Suprapubic skin (tissue), 4 donors: ENCODE measurements at regions not wholly inside any gene's neighbourhood (a gene's known extent, or its start where the extent isn't known, plus 50 kb on each side); places are given as distances from the start of the nearest gene placed in this dataset.

Experiments used
- EP300 ChIP-seq: sonication (generic); formaldehyde crosslinking; IDR thresholded peaks from one replicate; pipeline ENCODE4 v1.6.1; 2017; ENCODE audit warnings: antibody characterized with exemption
- POLR2A ChIP-seq, 2 donors: fragments of 450-650 bp; IDR thresholded peaks; one replicate each; pipeline ENCODE4 v1.6.1; 2017; ENCODE audit warnings: antibody characterized with exemption in 2 of 2, mild to moderate bottlenecking in 2 of 2, moderate library complexity in 2 of 2
- POLR2AphosphoS5 ChIP-seq, 3 donors: sonication (generic); formaldehyde crosslinking; IDR thresholded peaks; one replicate each; pipeline ENCODE4 v1.6.1; 2017; ENCODE audit warnings: antibody characterized with exemption in 3 of 3
- TF ChIP-seq, protein P1 (sequence below), 2 donors: fragments of 200-600 bp in 1 of 2; fragments of 450-650 bp in 1 of 2; sonication (generic) in 1 of 2; IDR thresholded peaks; one replicate each; pipeline ENCODE4 v1.5.1; 2016 to 2019; ENCODE audit warnings: antibody characterized with exemption in 2 of 2, mild to moderate bottlenecking in 1 of 2, moderate library complexity in 1 of 2

DNA sequence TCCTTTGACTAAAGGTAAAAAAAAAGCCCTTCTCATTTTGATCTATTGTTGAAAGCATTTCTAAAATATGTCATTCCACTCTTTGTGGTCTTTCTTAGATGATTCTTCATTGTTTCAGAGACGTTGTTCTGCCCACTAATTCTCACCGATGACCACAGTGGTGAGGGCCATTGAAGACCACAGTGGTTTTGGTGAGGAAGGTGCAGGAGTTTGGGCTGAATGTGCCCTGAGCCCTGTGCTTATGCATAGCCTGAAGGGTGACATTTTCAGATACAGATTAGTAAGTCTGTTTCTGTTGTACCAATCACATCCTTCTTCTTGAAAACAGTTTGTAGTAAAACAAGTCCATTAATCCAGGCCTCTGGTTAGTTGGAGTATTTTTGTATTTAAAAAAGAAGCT is 251.3 kb upstream of the ATP5MC3 start:
- TF ChIP-seq, protein P1, sequence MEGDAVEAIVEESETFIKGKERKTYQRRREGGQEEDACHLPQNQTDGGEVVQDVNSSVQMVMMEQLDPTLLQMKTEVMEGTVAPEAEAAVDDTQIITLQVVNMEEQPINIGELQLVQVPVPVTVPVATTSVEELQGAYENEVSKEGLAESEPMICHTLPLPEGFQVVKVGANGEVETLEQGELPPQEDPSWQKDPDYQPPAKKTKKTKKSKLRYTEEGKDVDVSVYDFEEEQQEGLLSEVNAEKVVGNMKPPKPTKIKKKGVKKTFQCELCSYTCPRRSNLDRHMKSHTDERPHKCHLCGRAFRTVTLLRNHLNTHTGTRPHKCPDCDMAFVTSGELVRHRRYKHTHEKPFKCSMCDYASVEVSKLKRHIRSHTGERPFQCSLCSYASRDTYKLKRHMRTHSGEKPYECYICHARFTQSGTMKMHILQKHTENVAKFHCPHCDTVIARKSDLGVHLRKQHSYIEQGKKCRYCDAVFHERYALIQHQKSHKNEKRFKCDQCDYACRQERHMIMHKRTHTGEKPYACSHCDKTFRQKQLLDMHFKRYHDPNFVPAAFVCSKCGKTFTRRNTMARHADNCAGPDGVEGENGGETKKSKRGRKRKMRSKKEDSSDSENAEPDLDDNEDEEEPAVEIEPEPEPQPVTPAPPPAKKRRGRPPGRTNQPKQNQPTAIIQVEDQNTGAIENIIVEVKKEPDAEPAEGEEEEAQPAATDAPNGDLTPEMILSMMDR (IDR thresholded peaks at IDR 0.05), result no peak
- TF ChIP-seq POLR2AphosphoS5 (IDR thresholded peaks at IDR 0.05) (no peak), POLR2A (IDR thresholded peaks at IDR 0.05) (no peak), EP300 (no peak)
